ENCODE measurements at regions not wholly inside any gene's neighbourhood (a gene's known extent, or its start where the extent isn't known, plus 50 kb on each side); places are given as distances from the start of the nearest gene placed in this dataset.

- no peak overlapping the region for H3K27ac ChIP-seq
- TF ChIP-seq CTCF (conservative IDR thresholded peaks at IDR 0.05) = no peak
Measured at GRCh38 chr10:128599538-128599937, 473.3 kb upstream of the MKI67 start.

- H3K27ac ChIP-seq = no peak overlapping the region
Measured at GRCh38 chr10:128602183-128602582, 476.0 kb upstream of the MKI67 start.

GRCh38 chr10:128604025-128604424 is 477.8 kb upstream of the MKI67 start:
- H3K27ac ChIP-seq = peak overlapping the region; percentile 82
- TF ChIP-seq CTCF (conservative IDR thresholded peaks at IDR 0.05) = no peak

More at GRCh38 chr10:128602183-128602582, 476.0 kb upstream of the MKI67 start:
- TF ChIP-seq CTCF (conservative IDR thresholded peaks at IDR 0.05) = no peak

- TF ChIP-seq CTCF (conservative IDR thresholded peaks at IDR 0.05) = no peak
- H3K27ac ChIP-seq = peak overlapping the region; percentile 82
Measured at GRCh38 chr10:128605180-128605579, 479.0 kb upstream of the MKI67 start.

- no peak for TF ChIP-seq CTCF (conservative IDR thresholded peaks at IDR 0.05)
- H3K27ac ChIP-seq = peak overlapping the region; percentile 82
Measured at GRCh38 chr10:128606055-128606454, 479.8 kb upstream of the MKI67 start.

- no peak overlapping the region for H3K27ac ChIP-seq
- no peak for TF ChIP-seq CTCF (conservative IDR thresholded peaks at IDR 0.05)
Measured at GRCh38 chr10:128608791-128609190, 482.6 kb upstream of the MKI67 start.

GRCh38 chr10:128609460-128609859 is 483.2 kb upstream of the MKI67 start:
- no peak for TF ChIP-seq CTCF (conservative IDR thresholded peaks at IDR 0.05)
- H3K27ac ChIP-seq = no peak overlapping the region

GRCh38 chr10:128610113-128610512 is 483.9 kb upstream of the MKI67 start:
- no peak overlapping the region for H3K27ac ChIP-seq
- no peak for TF ChIP-seq CTCF (conservative IDR thresholded peaks at IDR 0.05)
